Pancreas (tissue), 10 donors: ENCODE measurements at regions not wholly inside any gene's neighbourhood (a gene's known extent, or its start where the extent isn't known, plus 50 kb on each side); places are given as distances from the start of the nearest gene placed in this dataset.
A peak's percentile ranks its signal among the peaks of the same experiment; 100 is the strongest.
"Not testable (repeated sequence)": the region's sequence is repeated elsewhere in the genome, so short reads cannot be mapped to it uniquely, and the experiment has no call there.

ENCODE experiments used
- ATAC-seq, 4 donors: fragments of 200-7000 bp; cut with Tn5 transposase; one replicate each; pipeline versions ENCODE4 v1.8.0 to v1.9.1; 2020; ENCODE audit warnings: mild to moderate bottlenecking in 4 of 4, moderate library complexity in 4 of 4
- DNase-seq, 6 donors: peaks; one replicate each; pipeline ENCODE4 v3.0.0-alpha.2; 2020
- FAIRE-seq: peaks from 2 replicates; lab custom pipeline; 2012; peaks lifted over from hg19 to GRCh38; lab: Jason Lieb, UNC
- H3K27ac ChIP-seq, 4 donors: fragments of 200-600 bp; sonication (generic); 1 replicate in 3 of 4; 2 replicates in 1 of 4; pipeline versions ENCODE4 v1.5.0 to v1.8.0; 2020
- H3K27me3 ChIP-seq, 4 donors: fragments of 200-600 bp; one replicate each; pipeline ENCODE4 v1.8.0; 2021
- H3K36me3 ChIP-seq, 3 donors: fragments of 200-600 bp; sonication (generic) in 1 of 3; one replicate each; pipeline versions ENCODE4 v1.5.0 to v1.8.0; 2020 to 2021
- H3K4me1 ChIP-seq, 3 donors: fragments of 200-600 bp; one replicate each; pipeline ENCODE4 v1.8.0; 2021
- H3K4me3 ChIP-seq, 4 donors: fragments of 200-600 bp; sonication (generic) in 2 of 4; one replicate each; pipeline versions ENCODE4 v1.5.0 to v1.8.0; 2020 to 2021
- H3K9me3 ChIP-seq, 4 donors: fragments of 200-600 bp; one replicate each; pipeline ENCODE4 v1.8.0; 2021
- CTCF ChIP-seq, 4 donors: fragments of 200-600 bp; sonication (generic) in 3 of 4; IDR thresholded peaks; one replicate each; pipeline versions ENCODE4 v1.5.0 to v1.8.0; 2021; ENCODE audit warnings: antibody characterized with exemption in 4 of 4
- WGBS, 2 donors: extraction: QIAGEN DNeasy Blood & Tissue Kit; methylation state at CpG; one replicate each; pipeline ENCODE4 v1.1.7; 2013; 5-methylcytosine and 5-hydroxymethylcytosine counted together
- intact Hi-C, 3 donors: fragments of 100-400 bp; cut with DNase I; formaldehyde crosslinking; loops; one replicate each; pipeline versions ENCODE4 v1.11.1 to v1.14.2; 2022
- donor health status: healthy with polysubstance abuse.
- donor health status: DM: no; HTN: no; CAD: no; lungs with moderate emphysema.
- donor health status: DM: no; HTN: no; CAD: no.
- donor health status: control.
- donor health status: control.
- donor health status: Bipolar disorder and iron deficiency.
- donor health status: DM: yes; HTN: yes; CAD: no.
- donor health status: DM: no; HTN: no; CAD: no.
- donor health status: DM: no; HTN: no; CAD: no.
- donor health status: DM: yes; HTN: yes; CAD: no.

- Histone ChIP-seq H3K9me3 (no peaks in the 10 kb centered on the region), H3K4me3 (no peak overlapping the region), H3K4me1 (no peaks in the 10 kb centered on the region), H3K27ac (no peak overlapping the region), H3K36me3 (no peaks in the 10 kb centered on the region), H3K27me3 (no peaks in the 10 kb centered on the region)
- ATAC-seq (no peak), DNase-seq (peak in 2 of 6 donors; percentile 2 to 63), FAIRE-seq (no peak)
- intact Hi-C loops, result no loop called here
- 89 to 90% methylated on average over 16 of the region's 16 CpGs for WGBS, 2 donors
- TF ChIP-seq CTCF (IDR thresholded peaks at IDR 0.05), result no peak
Observed at GRCh38 chr3:20552605-20553275, 366.7 kb upstream of the SGO1 start.

- H3K9me3 ChIP-seq, intact Hi-C loops, H3K27me3 ChIP-seq, H3K4me3 ChIP-seq, FAIRE-seq, H3K36me3 ChIP-seq, H3K27ac ChIP-seq, ATAC-seq, H3K4me1 ChIP-seq: not testable (repeated sequence)
- WGBS, 2 donors, result 88 to 89% methylated on average over 32 to 35 of the region's 35 CpGs
- peak in 1 of 6 donors; percentile 66 for DNase-seq
Observed at GRCh38 chr3:20547361-20548269, 361.6 kb upstream of the SGO1 start.

GRCh38 chr3:20546636-20547035 is 360.6 kb upstream of the SGO1 start:
- intact Hi-C loops, result no loop called here
- no peak for DNase-seq
- no peak for FAIRE-seq
- 58 to 73% methylated on average over 3 of the region's 3 CpGs for WGBS, 2 donors
- no peaks in the 10 kb centered on the region for H3K4me1 ChIP-seq
- no peak overlapping the region for H3K4me3 ChIP-seq
- no peak for ATAC-seq
- no peaks in the 10 kb centered on the region for H3K36me3 ChIP-seq
- H3K27ac ChIP-seq, result no peak overlapping the region
- no peak for TF ChIP-seq CTCF (IDR thresholded peaks at IDR 0.05)
- H3K27me3 ChIP-seq, result no peaks in the 10 kb centered on the region
- no peaks in the 10 kb centered on the region for H3K9me3 ChIP-seq

- FAIRE-seq (no peak), ATAC-seq (no peak), DNase-seq (no peak)
- no peak overlapping the region for H3K27ac ChIP-seq
- H3K9me3 ChIP-seq, result no peaks in the 10 kb centered on the region
- intact Hi-C loops, result no loop called here
- no peak overlapping the region for H3K4me3 ChIP-seq
- H3K36me3 ChIP-seq, result no peaks in the 10 kb centered on the region
- 87 to 88% methylated on average over 5 of the region's 5 CpGs for WGBS, 2 donors
- H3K27me3 ChIP-seq, result no peaks in the 10 kb centered on the region
- no peak for TF ChIP-seq CTCF (IDR thresholded peaks at IDR 0.05)
- no peaks in the 10 kb centered on the region for H3K4me1 ChIP-seq
Observed at GRCh38 chr3:20543535-20544226, 357.7 kb upstream of the SGO1 start.

- no peaks in the 10 kb centered on the region for H3K9me3 ChIP-seq
- intact Hi-C loops, result no loop called here
- no peaks in the 10 kb centered on the region for H3K4me1 ChIP-seq
- TF ChIP-seq CTCF (IDR thresholded peaks at IDR 0.05), result no peak
- FAIRE-seq (no peak), ATAC-seq (no peak), DNase-seq (no peak)
- WGBS, 2 donors, result 59 to 78% methylated on average over 3 of the region's 3 CpGs
- H3K4me3 ChIP-seq, result no peak overlapping the region
- H3K27me3 ChIP-seq, result no peaks in the 10 kb centered on the region
- no peaks in the 10 kb centered on the region for H3K36me3 ChIP-seq
- H3K27ac ChIP-seq, result no peak overlapping the region
Observed at GRCh38 chr3:20540066-20540465, 354.1 kb upstream of the SGO1 start.
